ENCODE measurements at regions not wholly inside any gene's neighbourhood (a gene's known extent, or its start where the extent isn't known, plus 50 kb on each side); places are given as distances from the start of the nearest gene placed in this dataset.
"Not testable (repeated sequence)": the region's sequence is repeated elsewhere in the genome, so short reads cannot be mapped to it uniquely, and the experiment has no call there.

GRCh38 chr10:33695536-33695935 is 361.1 kb upstream of the NRP1 start:
- TF ChIP-seq EP300 (IDR thresholded peaks at IDR 0.05), result no peak
- TF ChIP-seq POLR2AphosphoS5 (IDR thresholded peaks at IDR 0.05), result no peak
- no peak for TF ChIP-seq POLR2A (IDR thresholded peaks at IDR 0.05)
- TF ChIP-seq CTCF (IDR thresholded peaks at IDR 0.05), result no peak
- no peaks in the 10 kb centered on the region for H3K27me3 ChIP-seq
- WGBS, 2 donors (ENCODE audit: low coverage in 1 of 2), result no CpG with 5 or more reads among the region's 5 CpGs

GRCh38 chr10:33690536-33690935 is 356.1 kb upstream of the NRP1 start:
- not testable (repeated sequence) for H3K4me3 ChIP-seq, H3K27ac ChIP-seq, ATAC-seq, H3K36me3 ChIP-seq, H3K27me3 ChIP-seq, H3K4me1 ChIP-seq
- H3K9me3 ChIP-seq, result peaks cover 0 to 13% (median 0%) of the 10 kb centered on the region in 3 donors
- WGBS, 2 donors (ENCODE audit: low coverage in 1 of 2), result 87 to 100% methylated on average over 1 to 2 of the region's 2 CpGs

More at GRCh38 chr10:33695536-33695935, 361.1 kb upstream of the NRP1 start:
- no peak for ATAC-seq
- no peak overlapping the region for H3K27ac ChIP-seq
- H3K9me3 ChIP-seq, result peaks cover 0 to 5% (median 0%) of the 10 kb centered on the region in 3 donors
- H3K4me3 ChIP-seq, result no peak overlapping the region
- H3K36me3 ChIP-seq, result no peaks in the 10 kb centered on the region
- H3K4me1 ChIP-seq, result no peaks in the 10 kb centered on the region

- TF ChIP-seq POLR2AphosphoS5 (IDR thresholded peaks at IDR 0.05) (no peak), CTCF (IDR thresholded peaks at IDR 0.05) (no peak), POLR2A (IDR thresholded peaks at IDR 0.05) (no peak), EP300 (IDR thresholded peaks at IDR 0.05) (no peak)
- H3K27ac ChIP-seq, result no peak overlapping the region
- H3K9me3 ChIP-seq, result peaks cover 0 to 13% (median 0%) of the 10 kb centered on the region in 3 donors
- no peak for ATAC-seq
- H3K36me3 ChIP-seq, result no peaks in the 10 kb centered on the region
- 76 to 94% methylated on average over 2 of the region's 2 CpGs for WGBS, 2 donors (ENCODE audit: low coverage in 1 of 2)
- no peaks in the 10 kb centered on the region for H3K27me3 ChIP-seq
- H3K4me1 ChIP-seq, result no peaks in the 10 kb centered on the region
- H3K4me3 ChIP-seq, result no peak overlapping the region
Observed at GRCh38 chr10:33688506-33688905, 354.0 kb upstream of the NRP1 start.

GRCh38 chr10:33684211-33684611 is 349.7 kb upstream of the NRP1 start:
- H3K27ac ChIP-seq, result no peak overlapping the region
- H3K4me1 ChIP-seq, result no peaks in the 10 kb centered on the region
- no peak for TF ChIP-seq POLR2A (IDR thresholded peaks at IDR 0.05)
- TF ChIP-seq POLR2AphosphoS5 (IDR thresholded peaks at IDR 0.05), result no peak
- TF ChIP-seq CTCF (IDR thresholded peaks at IDR 0.05), result no peak
- no peak for TF ChIP-seq EP300 (IDR thresholded peaks at IDR 0.05)

GRCh38 chr10:33681595-33681994 is 347.1 kb upstream of the NRP1 start:
- H3K27ac ChIP-seq, result no peak overlapping the region
- H3K9me3 ChIP-seq, result peaks cover 0 to 6% (median 0%) of the 10 kb centered on the region in 3 donors
- ATAC-seq, result no peak
- no peaks in the 10 kb centered on the region for H3K4me1 ChIP-seq
- no peaks in the 10 kb centered on the region for H3K27me3 ChIP-seq
- H3K4me3 ChIP-seq, result no peak overlapping the region
- no peaks in the 10 kb centered on the region for H3K36me3 ChIP-seq
- TF ChIP-seq POLR2A (IDR thresholded peaks at IDR 0.05) (no peak), EP300 (IDR thresholded peaks at IDR 0.05) (no peak), POLR2AphosphoS5 (IDR thresholded peaks at IDR 0.05) (no peak), CTCF (IDR thresholded peaks at IDR 0.05) (no peak)
- WGBS, 2 donors (ENCODE audit: low coverage in 1 of 2), result 40 to 75% methylated on average over 1 of the region's 1 CpG

More at GRCh38 chr10:33684211-33684611, 349.7 kb upstream of the NRP1 start:
- no peak overlapping the region for H3K4me3 ChIP-seq
- H3K36me3 ChIP-seq, result no peaks in the 10 kb centered on the region
- WGBS, 2 donors (ENCODE audit: low coverage in 1 of 2), result 48% methylated on average over 2 of the region's 2 CpGs; no CpG with 5 or more reads in 1 of the 2 donors
- peaks cover 0 to 6% (median 0%) of the 10 kb centered on the region in 3 donors for H3K9me3 ChIP-seq
- no peak for ATAC-seq
- H3K27me3 ChIP-seq, result no peaks in the 10 kb centered on the region
